Prostate gland (tissue), 2 donors: ENCODE measurements at regions not wholly inside any gene's neighbourhood (a gene's known extent, or its start where the extent isn't known, plus 50 kb on each side); places are given as distances from the start of the nearest gene placed in this dataset.

Source experiments
- CTCF ChIP-seq, 4 experiments: fragments of 200-600 bp in 2 of 4; fragments of 450-650 bp in 2 of 4; sonication (generic) in 2 of 4; IDR thresholded peaks; 1 replicate in 3 of 4; 2 replicates in 1 of 4; pipeline ENCODE4 v1.5.1; 2016 to 2019; ENCODE audit warnings: antibody characterized with exemption in 4 of 4, mild to moderate bottlenecking in 2 of 4, moderate library complexity in 2 of 4
- POLR2A ChIP-seq: fragments of 450-650 bp; IDR thresholded peaks from one replicate; pipeline ENCODE4 v1.6.1; 2016; ENCODE audit warnings: antibody characterized with exemption, mild to moderate bottlenecking

DNA sequence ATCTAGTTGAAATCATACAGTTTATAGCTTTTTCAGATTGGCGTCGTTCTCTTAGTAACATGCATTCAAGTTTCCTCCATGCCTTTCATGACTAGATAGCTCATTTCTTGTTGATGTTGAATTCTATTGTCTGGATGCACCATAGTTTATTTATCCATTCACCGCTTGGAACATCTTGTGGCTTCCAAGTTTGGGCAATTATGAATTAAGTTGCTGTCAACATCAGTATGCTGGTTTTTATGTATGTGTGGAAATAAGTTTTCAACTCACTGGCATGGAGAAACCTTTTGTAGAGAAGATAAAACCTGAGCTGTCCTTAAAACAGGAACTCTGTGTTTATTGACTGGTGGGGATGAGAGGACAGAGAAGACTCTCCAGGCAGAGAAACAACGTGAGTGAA is 248.0 kb downstream of the CDC5L start:
- TF ChIP-seq POLR2A (no peak), CTCF (IDR thresholded peaks at IDR 0.05) (no peak)
